DMS53 (cell line): ENCODE measurements at regions not wholly inside any gene's neighbourhood (a gene's known extent, or its start where the extent isn't known, plus 50 kb on each side); places are given as distances from the start of the nearest gene placed in this dataset.

Source experiments
- DNase-seq: peaks from one replicate; lab custom pipeline; 2025; lab: John Stamatoyannopoulos, UW

- no peak for DNase-seq
These were observed 57.5 kb downstream of the RPL27A start for GRCh38 chr11:8740129-8740528.

- peak; percentile 32 for DNase-seq
These were observed 61.8 kb downstream of the RPL27A start for GRCh38 chr11:8744423-8744822.

- no peak for DNase-seq
These were observed 63.0 kb downstream of the RPL27A start for GRCh38 chr11:8745431-8746253.

GRCh38 chr11:8746331-8746974, 63.9 kb downstream of the RPL27A start:
- no peak for DNase-seq

GRCh38 chr11:8747173-8747572, 64.6 kb downstream of the RPL27A start:
- no peak for DNase-seq

GRCh38 chr11:8748317-8748716, 65.7 kb downstream of the RPL27A start:
- DNase-seq, result no peak

- no peak for DNase-seq
These were observed 66.6 kb downstream of the RPL27A start for GRCh38 chr11:8749202-8749601.

GRCh38 chr11:8754241-8754640, 71.6 kb downstream of the RPL27A start:
- no peak for DNase-seq

GRCh38 chr11:8756201-8756600, 73.6 kb downstream of the RPL27A start:
- no peak for DNase-seq

GRCh38 chr11:8757047-8757446, 74.5 kb downstream of the RPL27A start:
- no peak for DNase-seq

- no peak for DNase-seq
These were observed 74.9 kb downstream of the RPL27A start for GRCh38 chr11:8757533-8757932.

GRCh38 chr11:8758619-8759169, 76.1 kb downstream of the RPL27A start:
- no peak for DNase-seq

GRCh38 chr11:8759634-8760033, 77.0 kb downstream of the RPL27A start:
- no peak for DNase-seq

- DNase-seq, result no peak
These were observed 78.3 kb downstream of the RPL27A start for GRCh38 chr11:8760896-8761295.

- DNase-seq, result no peak
These were observed 80.6 kb downstream of the RPL27A start for GRCh38 chr11:8763070-8763685.

- DNase-seq, result peak; percentile 39
These were observed 82.7 kb downstream of the RPL27A start for GRCh38 chr11:8765294-8765693.

GRCh38 chr11:8766043-8766987, 83.7 kb downstream of the RPL27A start:
- no peak for DNase-seq

GRCh38 chr11:8766988-8767374, 84.4 kb downstream of the RPL27A start:
- DNase-seq, result no peak

- DNase-seq, result no peak
These were observed 85.0 kb downstream of the RPL27A start for GRCh38 chr11:8767466-8768142.

GRCh38 chr11:8768625-8769333, 86.2 kb downstream of the RPL27A start:
- peak; percentile 25 for DNase-seq
